ENCODE measurements at regions not wholly inside any gene's neighbourhood (a gene's known extent, or its start where the extent isn't known, plus 50 kb on each side); places are given as distances from the start of the nearest gene placed in this dataset.

GRCh38 chr3:124297062-124297980 is 305.4 kb upstream of the ROPN1 start:
- Histone ChIP-seq H3K36me3 (ENCODE audit: low read length) (no peaks in the 10 kb centered on the region), H4K20me1 (ENCODE audit: low read depth, low read length) (no peaks in the 10 kb centered on the region), H3K27ac (ENCODE audit: low read depth, low read length) (no peak overlapping the region), H3K4me3 (ENCODE audit: insufficient read depth, low read length, poor library complexity, severe bottlenecking) (no peak overlapping the region), H3K27me3 (ENCODE audit: low read length) (no peaks in the 10 kb centered on the region), H3K9me2 (replicated peaks; ENCODE audit: insufficient read depth, low read length) (no peaks in the 10 kb centered on the region), H3K9me3 (ENCODE audit: insufficient read depth, low read length) (no peaks in the 10 kb centered on the region), H3F3A (ENCODE audit: insufficient read depth) (no peaks in the 10 kb centered on the region), H3K4me2 (ENCODE audit: low read depth, low read length, poor library complexity, severe bottlenecking) (no peak overlapping the region), H3K79me2 (ENCODE audit: insufficient read depth, low read length) (no peaks in the 10 kb centered on the region), H2AFZ (ENCODE audit: low read depth, low read length, severe bottlenecking) (no peak overlapping the region), H3K9ac (ENCODE audit: low read length) (no peak overlapping the region)
- no peak for TF ChIP-seq EZH2phosphoT487 (conservative IDR thresholded peaks at IDR 0.05; ENCODE audit: low read length)
- no peak for TF ChIP-seq CTCF (IDR thresholded peaks at IDR 0.05; ENCODE audit: insufficient read depth, low read length, poor library complexity, severe bottlenecking)

- Histone ChIP-seq H3K36me3 (ENCODE audit: low read length) (no peaks in the 10 kb centered on the region), H2AFZ (ENCODE audit: low read depth, low read length, severe bottlenecking) (no peak overlapping the region), H3K9me3 (ENCODE audit: insufficient read depth, low read length) (no peaks in the 10 kb centered on the region), H3K9ac (ENCODE audit: low read length) (no peak overlapping the region), H3K27me3 (ENCODE audit: low read length) (no peaks in the 10 kb centered on the region), H3K4me2 (ENCODE audit: low read depth, low read length, poor library complexity, severe bottlenecking) (no peak overlapping the region), H4K20me1 (ENCODE audit: low read depth, low read length) (no peaks in the 10 kb centered on the region), H3K79me2 (ENCODE audit: insufficient read depth, low read length) (no peaks in the 10 kb centered on the region), H3K9me2 (replicated peaks; ENCODE audit: insufficient read depth, low read length) (no peaks in the 10 kb centered on the region), H3K27ac (ENCODE audit: low read depth, low read length) (no peak overlapping the region), H3F3A (ENCODE audit: insufficient read depth) (no peaks in the 10 kb centered on the region), H3K4me3 (ENCODE audit: insufficient read depth, low read length, poor library complexity, severe bottlenecking) (no peak overlapping the region)
- TF ChIP-seq CTCF (IDR thresholded peaks at IDR 0.05; ENCODE audit: insufficient read depth, low read length, poor library complexity, severe bottlenecking): no peak
Measured at GRCh38 chr3:124298301-124298700, 306.4 kb upstream of the ROPN1 start.

- TF ChIP-seq EZH2phosphoT487 (conservative IDR thresholded peaks at IDR 0.05; ENCODE audit: low read length) (no peak), CTCF (IDR thresholded peaks at IDR 0.05; ENCODE audit: insufficient read depth, low read length, poor library complexity, severe bottlenecking) (no peak)
- H3K36me3 ChIP-seq (ENCODE audit: low read length): no peaks in the 10 kb centered on the region
- no peaks in the 10 kb centered on the region for H3K27me3 ChIP-seq (ENCODE audit: low read length)
- H3K9me3 ChIP-seq (ENCODE audit: insufficient read depth, low read length): no peaks in the 10 kb centered on the region
- no peaks in the 10 kb centered on the region for H3F3A ChIP-seq (ENCODE audit: insufficient read depth)
- no peaks in the 10 kb centered on the region for H3K9me2 ChIP-seq (replicated peaks; ENCODE audit: insufficient read depth, low read length)
- no peak overlapping the region for H3K9ac ChIP-seq (ENCODE audit: low read length)
- H3K27ac ChIP-seq (ENCODE audit: low read depth, low read length): no peak overlapping the region
- no peak overlapping the region for H2AFZ ChIP-seq (ENCODE audit: low read depth, low read length, severe bottlenecking)
- no peaks in the 10 kb centered on the region for H3K79me2 ChIP-seq (ENCODE audit: insufficient read depth, low read length)
- H3K4me2 ChIP-seq (ENCODE audit: low read depth, low read length, poor library complexity, severe bottlenecking): no peak overlapping the region
- no peaks in the 10 kb centered on the region for H4K20me1 ChIP-seq (ENCODE audit: low read depth, low read length)
- no peak overlapping the region for H3K4me3 ChIP-seq (ENCODE audit: insufficient read depth, low read length, poor library complexity, severe bottlenecking)
Measured at GRCh38 chr3:124298951-124299350, 307.0 kb upstream of the ROPN1 start.

Measured in SU-DHL-6 (cell line).